NT2/D1 (cell line): ENCODE measurements at regions not wholly inside any gene's neighbourhood (a gene's known extent, or its start where the extent isn't known, plus 50 kb on each side); places are given as distances from the start of the nearest gene placed in this dataset.

ENCODE experiments used
- YY1 ChIP-seq: IDR thresholded peaks from 2 replicates; pipeline ENCODE4 v1.6.1; 2011; ENCODE audit not compliant: insufficient read length, insufficient read depth
- ZNF274 ChIP-seq: IDR thresholded peaks from 2 replicates; pipeline ENCODE4 v1.6.1; 2011; ENCODE audit warnings: mild to moderate bottlenecking, low read depth, low read length

- TF ChIP-seq ZNF274 (no peak), YY1 (no peak)
Measured at GRCh38 chr3:41097896-41098496, 101.3 kb upstream of the CTNNB1 start.
